ENCODE measurements at regions not wholly inside any gene's neighbourhood (a gene's known extent, or its start where the extent isn't known, plus 50 kb on each side); places are given as distances from the start of the nearest gene placed in this dataset.

DNA sequence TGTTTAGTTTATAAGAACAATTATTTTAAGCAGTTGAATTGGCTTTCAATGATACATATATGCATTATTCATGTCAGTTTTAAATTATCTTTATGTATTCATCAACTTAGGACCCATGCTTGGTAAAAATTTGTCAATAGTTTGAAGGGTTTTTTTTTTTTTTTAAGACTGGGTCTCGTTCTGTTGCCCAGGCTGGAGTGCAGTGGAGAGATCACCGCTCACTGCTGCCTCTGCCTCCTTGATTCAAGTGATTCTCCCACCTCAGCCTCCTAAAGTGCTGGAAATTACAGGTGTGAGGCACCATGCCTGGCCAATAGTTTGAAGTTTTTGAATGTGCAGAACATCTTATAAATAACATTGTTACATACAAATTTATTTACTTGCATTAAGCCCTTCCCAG lies 1671.0 kb upstream of the B3GALT2 start:
- H3K9me3 ChIP-seq (ENCODE audit: low read depth) = peaks cover 3% of the 10 kb centered on the region
- Mint-ChIP-seq H3K9me3 (peaks cover 3% of the 10 kb centered on the region), H3K27ac (no peak overlapping the region), H3K27me3 (ENCODE audit: insufficient read depth, low read depth) (no peaks in the 10 kb centered on the region), H3K4me1 (no peaks in the 10 kb centered on the region), H3K4me3 (no peak overlapping the region), H3K36me3 (no peaks in the 10 kb centered on the region)
- no peak overlapping the region for H2AFZ ChIP-seq (replicated peaks)
- no peaks in the 10 kb centered on the region for H4K20me1 ChIP-seq (ENCODE audit: low read depth)
- DNase-seq (ENCODE audit: low spot score) = no peak
- H3K4me1 ChIP-seq = no peaks in the 10 kb centered on the region
- no peak overlapping the region for H3K4me2 ChIP-seq
- no peaks in the 10 kb centered on the region for H3K27me3 ChIP-seq
- H3K27ac ChIP-seq = no peak overlapping the region
- no peaks in the 10 kb centered on the region for H3K36me3 ChIP-seq
- no peak overlapping the region for H3K4me3 ChIP-seq
- TF ChIP-seq CTCF (IDR thresholded peaks at IDR 0.05) (no peak), EZH2 (IDR thresholded peaks at IDR 0.05) (no peak), EZH2phosphoT487 (IDR thresholded peaks at IDR 0.05) (no peak)
- no peak overlapping the region for H3K9ac ChIP-seq
- no peaks in the 10 kb centered on the region for H3K79me2 ChIP-seq (ENCODE audit: low read depth)
- H3F3A ChIP-seq (ENCODE audit: low read depth) = no peaks in the 10 kb centered on the region

- H3K27me3 Mint-ChIP-seq (ENCODE audit: insufficient read depth, low read depth) = no peaks in the 10 kb centered on the region
- H3K9me3 Mint-ChIP-seq = no peaks in the 10 kb centered on the region
- no peak overlapping the region for H3K4me3 ChIP-seq
- H3K4me3 Mint-ChIP-seq = no peak overlapping the region
- H3K79me2 ChIP-seq (ENCODE audit: low read depth) = no peaks in the 10 kb centered on the region
- no peaks in the 10 kb centered on the region for H3K4me1 ChIP-seq
- H4K20me1 ChIP-seq (ENCODE audit: low read depth) = no peaks in the 10 kb centered on the region
- H3K9me3 ChIP-seq (ENCODE audit: low read depth) = no peaks in the 10 kb centered on the region
- no peak overlapping the region for H3K27ac ChIP-seq
- H2AFZ ChIP-seq (replicated peaks) = no peak overlapping the region
- H3K4me2 ChIP-seq = no peak overlapping the region
- no peak overlapping the region for H3K9ac ChIP-seq
- TF ChIP-seq EZH2phosphoT487 (IDR thresholded peaks at IDR 0.05) (no peak), EZH2 (IDR thresholded peaks at IDR 0.05) (no peak), CTCF (IDR thresholded peaks at IDR 0.05) (no peak)
- H3K36me3 Mint-ChIP-seq = no peaks in the 10 kb centered on the region
- no peaks in the 10 kb centered on the region for H3K27me3 ChIP-seq
- no peak for DNase-seq (ENCODE audit: low spot score)
- H3K27ac Mint-ChIP-seq = no peak overlapping the region
- H3K36me3 ChIP-seq = no peaks in the 10 kb centered on the region
- H3K4me1 Mint-ChIP-seq = no peaks in the 10 kb centered on the region
- H3F3A ChIP-seq (ENCODE audit: low read depth) = no peaks in the 10 kb centered on the region
Measured at GRCh38 chr1:194848846-194849245, 1662.4 kb upstream of the B3GALT2 start.

- Histone ChIP-seq H3K4me3 (no peak overlapping the region), H2AFZ (replicated peaks) (no peak overlapping the region), H4K20me1 (ENCODE audit: low read depth) (no peaks in the 10 kb centered on the region), H3K27ac (no peak overlapping the region), H3K79me2 (ENCODE audit: low read depth) (no peaks in the 10 kb centered on the region), H3F3A (ENCODE audit: low read depth) (no peaks in the 10 kb centered on the region), H3K36me3 (no peaks in the 10 kb centered on the region), H3K9me3 (ENCODE audit: low read depth) (no peaks in the 10 kb centered on the region), H3K9ac (no peak overlapping the region), H3K4me2 (no peak overlapping the region), H3K4me1 (no peaks in the 10 kb centered on the region), H3K27me3 (no peaks in the 10 kb centered on the region)
- Mint-ChIP-seq H3K9me3 (no peaks in the 10 kb centered on the region), H3K4me3 (no peak overlapping the region), H3K27me3 (ENCODE audit: insufficient read depth, low read depth) (no peaks in the 10 kb centered on the region), H3K27ac (no peak overlapping the region), H3K36me3 (no peaks in the 10 kb centered on the region), H3K4me1 (no peaks in the 10 kb centered on the region)
- no peak for TF ChIP-seq CTCF (IDR thresholded peaks at IDR 0.05)
- no peak for TF ChIP-seq EZH2 (IDR thresholded peaks at IDR 0.05)
- no peak for TF ChIP-seq EZH2phosphoT487 (IDR thresholded peaks at IDR 0.05)
- DNase-seq (ENCODE audit: low spot score) = no peak
Measured at GRCh38 chr1:194846488-194846887, 1660.1 kb upstream of the B3GALT2 start.

GRCh38 chr1:194843077-194843476 lies 1656.7 kb upstream of the B3GALT2 start:
- no peak overlapping the region for H3K4me3 Mint-ChIP-seq

More at GRCh38 chr1:194843077-194843476, 1656.7 kb upstream of the B3GALT2 start:
- Histone ChIP-seq H3K9me3 (ENCODE audit: low read depth) (no peaks in the 10 kb centered on the region), H3K4me3 (no peak overlapping the region), H2AFZ (replicated peaks) (no peak overlapping the region), H3K4me1 (no peaks in the 10 kb centered on the region), H4K20me1 (ENCODE audit: low read depth) (no peaks in the 10 kb centered on the region), H3K36me3 (no peaks in the 10 kb centered on the region), H3K79me2 (ENCODE audit: low read depth) (no peaks in the 10 kb centered on the region), H3K27me3 (no peaks in the 10 kb centered on the region), H3F3A (ENCODE audit: low read depth) (no peaks in the 10 kb centered on the region), H3K27ac (no peak overlapping the region), H3K9ac (no peak overlapping the region), H3K4me2 (no peak overlapping the region)
- TF ChIP-seq CTCF (IDR thresholded peaks at IDR 0.05) (no peak), EZH2phosphoT487 (IDR thresholded peaks at IDR 0.05) (no peak), EZH2 (IDR thresholded peaks at IDR 0.05) (no peak)
- Mint-ChIP-seq H3K36me3 (no peaks in the 10 kb centered on the region), H3K4me1 (no peaks in the 10 kb centered on the region), H3K27ac (no peak overlapping the region), H3K27me3 (ENCODE audit: insufficient read depth, low read depth) (no peaks in the 10 kb centered on the region), H3K9me3 (no peaks in the 10 kb centered on the region)
- no peak for DNase-seq (ENCODE audit: low spot score)

Measured in neural progenitor cell (in vitro differentiated cells).